ENCODE measurements at regions not wholly inside any gene's neighbourhood (a gene's known extent, or its start where the extent isn't known, plus 50 kb on each side); places are given as distances from the start of the nearest gene placed in this dataset.

- TF ChIP-seq, protein P1, sequence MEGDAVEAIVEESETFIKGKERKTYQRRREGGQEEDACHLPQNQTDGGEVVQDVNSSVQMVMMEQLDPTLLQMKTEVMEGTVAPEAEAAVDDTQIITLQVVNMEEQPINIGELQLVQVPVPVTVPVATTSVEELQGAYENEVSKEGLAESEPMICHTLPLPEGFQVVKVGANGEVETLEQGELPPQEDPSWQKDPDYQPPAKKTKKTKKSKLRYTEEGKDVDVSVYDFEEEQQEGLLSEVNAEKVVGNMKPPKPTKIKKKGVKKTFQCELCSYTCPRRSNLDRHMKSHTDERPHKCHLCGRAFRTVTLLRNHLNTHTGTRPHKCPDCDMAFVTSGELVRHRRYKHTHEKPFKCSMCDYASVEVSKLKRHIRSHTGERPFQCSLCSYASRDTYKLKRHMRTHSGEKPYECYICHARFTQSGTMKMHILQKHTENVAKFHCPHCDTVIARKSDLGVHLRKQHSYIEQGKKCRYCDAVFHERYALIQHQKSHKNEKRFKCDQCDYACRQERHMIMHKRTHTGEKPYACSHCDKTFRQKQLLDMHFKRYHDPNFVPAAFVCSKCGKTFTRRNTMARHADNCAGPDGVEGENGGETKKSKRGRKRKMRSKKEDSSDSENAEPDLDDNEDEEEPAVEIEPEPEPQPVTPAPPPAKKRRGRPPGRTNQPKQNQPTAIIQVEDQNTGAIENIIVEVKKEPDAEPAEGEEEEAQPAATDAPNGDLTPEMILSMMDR (IDR thresholded peaks at IDR 0.05): no peak
- WGBS, 4 donors: 77 to 87% (median 84%) methylated on average over 6 of the region's 6 CpGs
These were observed 882.2 kb upstream of the SLC10A2 start for GRCh38 chr13:103948426-103948825.

GRCh38 chr13:103945836-103946235 is 879.6 kb upstream of the SLC10A2 start:
- intact Hi-C loops (cut with DNase I): no loop called here
- Histone ChIP-seq H3K27ac (no peak overlapping the region), H3K36me3 (replicated peaks in 1 of 2) (no peaks in the 10 kb centered on the region), H3K4me1 (replicated peaks in 1 of 2) (no peaks in the 10 kb centered on the region), H3K27me3 (no peaks in the 10 kb centered on the region), H3K4me3 (no peak overlapping the region), H3K9me3 (replicated peaks in 1 of 3) (no peaks in the 10 kb centered on the region)
- no peak for DNase-seq
- TF ChIP-seq, protein P1 (IDR thresholded peaks at IDR 0.05): no peak
- no peak for TF ChIP-seq POLR2A (IDR thresholded peaks at IDR 0.05)

More at GRCh38 chr13:103948426-103948825, 882.2 kb upstream of the SLC10A2 start:
- H3K4me1 ChIP-seq (replicated peaks in 1 of 2): no peaks in the 10 kb centered on the region
- intact Hi-C loops (cut with DNase I): no loop called here
- no peak overlapping the region for H3K4me3 ChIP-seq
- no peak for DNase-seq
- H3K9me3 ChIP-seq (replicated peaks in 1 of 3): no peaks in the 10 kb centered on the region
- H3K27ac ChIP-seq: no peak overlapping the region
- no peaks in the 10 kb centered on the region for H3K36me3 ChIP-seq (replicated peaks in 1 of 2)
- no peaks in the 10 kb centered on the region for H3K27me3 ChIP-seq

DNA sequence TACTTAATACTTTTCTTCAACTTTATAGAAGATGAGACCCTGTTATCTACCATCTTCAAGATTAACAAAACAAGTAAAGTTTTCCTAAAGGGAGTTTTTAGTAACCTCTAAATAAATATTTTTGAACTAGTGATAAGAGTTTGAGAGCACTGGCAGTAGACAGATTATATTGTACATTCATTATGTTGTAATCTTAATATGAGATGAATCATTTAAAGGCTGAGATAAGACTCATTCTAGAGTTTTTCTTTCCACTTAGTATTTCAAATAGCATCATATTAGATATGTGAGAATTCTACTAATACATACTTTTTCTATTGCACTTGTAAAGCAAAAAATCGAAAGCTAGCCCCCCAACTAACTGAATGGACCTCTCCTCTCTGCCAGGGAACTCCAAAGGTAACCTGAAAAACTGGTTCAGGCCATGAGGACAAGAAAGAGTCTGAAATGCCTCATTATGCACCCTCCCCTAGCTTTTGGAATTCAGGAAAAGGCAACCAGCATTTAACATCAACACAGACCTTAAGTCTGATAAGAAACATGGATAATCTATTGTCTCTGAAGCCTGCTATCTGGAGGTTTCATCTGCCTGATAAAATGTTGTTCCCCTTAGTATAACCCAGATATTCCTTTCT is 875.4 kb upstream of the SLC10A2 start:
- 36 to 66% (median 54%) methylated on average over 1 of the region's 1 CpG for WGBS, 4 donors
- TF ChIP-seq, protein P1 (IDR thresholded peaks at IDR 0.05): no peak
- no peak for TF ChIP-seq POLR2A (IDR thresholded peaks at IDR 0.05)
- no peaks in the 10 kb centered on the region for H3K36me3 ChIP-seq (replicated peaks in 1 of 2)
- no peaks in the 10 kb centered on the region for H3K9me3 ChIP-seq (replicated peaks in 1 of 3)
- H3K27ac ChIP-seq: no peak overlapping the region
- intact Hi-C loops (cut with DNase I): no loop called here
- H3K4me3 ChIP-seq: no peak overlapping the region
- peaks cover 0 to 6% of the 10 kb centered on the region in 2 donors for H3K4me1 ChIP-seq (replicated peaks in 1 of 2)
- no peak for DNase-seq
- H3K27me3 ChIP-seq: no peaks in the 10 kb centered on the region

DNA sequence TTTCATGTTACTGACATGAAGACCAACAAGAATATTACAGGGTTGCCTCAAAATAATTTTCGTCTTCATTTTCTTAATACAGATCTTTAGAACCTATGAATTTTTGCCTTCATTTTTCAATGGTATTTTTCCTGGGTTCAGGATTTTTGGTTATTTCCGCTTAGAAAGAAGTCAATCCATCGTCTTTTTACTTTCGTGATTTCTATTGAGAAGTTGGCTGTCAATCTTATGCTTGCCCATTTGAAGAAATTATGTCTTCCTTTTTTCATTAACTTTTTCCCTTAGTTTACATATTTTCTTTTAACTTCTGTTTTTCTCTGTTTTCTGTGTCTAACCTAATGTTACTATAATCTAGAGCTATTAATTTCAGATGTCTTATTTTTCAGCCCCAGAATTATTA is 868.9 kb upstream of the SLC10A2 start:
- no peak overlapping the region for H3K27ac ChIP-seq
- H3K4me1 ChIP-seq (replicated peaks in 1 of 2): no peaks in the 10 kb centered on the region
- H3K9me3 ChIP-seq (replicated peaks in 1 of 3): peaks cover 0 to 5% (median 0%) of the 10 kb centered on the region in 3 donors
- intact Hi-C loops (cut with DNase I): no loop called here
- DNase-seq: no peak
- no peaks in the 10 kb centered on the region for H3K27me3 ChIP-seq
- no peak overlapping the region for H3K4me3 ChIP-seq
- TF ChIP-seq, protein P1 (IDR thresholded peaks at IDR 0.05): no peak
- TF ChIP-seq POLR2A (IDR thresholded peaks at IDR 0.05): no peak
- H3K36me3 ChIP-seq (replicated peaks in 1 of 2): no peaks in the 10 kb centered on the region
- 72 to 92% (median 86%) methylated on average over 4 of the region's 4 CpGs for WGBS, 4 donors
